ENCODE measurements at regions not wholly inside any gene's neighbourhood (a gene's known extent, or its start where the extent isn't known, plus 50 kb on each side); places are given as distances from the start of the nearest gene placed in this dataset.
A peak's percentile ranks its signal among the peaks of the same experiment; 100 is the strongest.
"Not testable (repeated sequence)": the region's sequence is repeated elsewhere in the genome, so short reads cannot be mapped to it uniquely, and the experiment has no call there.

DNA sequence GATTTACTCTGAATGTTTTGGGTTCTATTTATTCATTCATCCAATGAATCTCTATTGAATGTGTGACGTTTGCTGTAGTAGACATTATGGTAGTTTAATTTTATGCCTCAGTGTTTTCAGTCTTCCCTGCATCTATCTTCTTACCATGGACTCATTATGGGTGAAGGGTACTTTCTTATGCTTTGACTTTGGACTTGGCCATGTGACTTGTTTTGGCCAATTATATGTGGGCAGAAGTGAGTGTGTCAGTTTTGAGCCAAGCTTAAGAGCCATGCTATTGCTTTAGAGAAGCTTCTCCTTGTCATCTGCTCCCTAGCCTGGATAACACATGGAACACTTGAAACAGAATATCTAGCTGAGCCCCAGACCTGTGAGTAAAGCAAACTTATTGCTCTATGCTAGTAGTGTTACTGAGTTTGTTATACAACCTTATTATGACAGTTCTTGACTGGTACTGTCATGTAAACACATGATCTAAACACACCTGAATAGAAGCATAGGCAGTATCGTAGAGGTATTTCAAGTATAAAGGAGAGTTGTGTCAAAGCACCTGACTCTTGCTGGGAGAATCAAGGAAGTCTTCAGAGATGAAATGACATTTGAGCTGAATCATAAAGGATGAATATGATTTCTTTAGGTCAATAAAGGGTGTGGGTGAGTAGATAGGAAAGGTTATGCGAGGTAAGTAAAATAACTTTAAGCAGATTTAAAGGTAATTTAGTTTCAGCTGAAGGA is 128.4 kb downstream of the NAA11 start:
- Histone ChIP-seq H4K20me1 (ENCODE audit: insufficient read depth) (no peaks in the 10 kb centered on the region), H3K4me2 (peak overlapping the region; percentile 70; the same call in 1 of the 2 replicates), H3K9ac (no peak overlapping the region), H3K4me1 (ENCODE audit: low read depth, poor library complexity, severe bottlenecking) (peaks cover 40% of the 10 kb centered on the region), H3K36me3 (ENCODE audit: insufficient read depth) (no peaks in the 10 kb centered on the region), H3K27ac (no peak overlapping the region), H2AFZ (ENCODE audit: low read depth) (no peak overlapping the region), H3K27me3 (ENCODE audit: insufficient read depth, low read depth) (no peaks in the 10 kb centered on the region), H3K4me3 (IDR thresholded peaks at IDR 0.05; ENCODE audit: insufficient read depth, low read depth, low read length) (no peak overlapping the region), H3K79me2 (ENCODE audit: insufficient read depth, low read depth) (no peaks in the 10 kb centered on the region)
- TF ChIP-seq, protein P1, sequence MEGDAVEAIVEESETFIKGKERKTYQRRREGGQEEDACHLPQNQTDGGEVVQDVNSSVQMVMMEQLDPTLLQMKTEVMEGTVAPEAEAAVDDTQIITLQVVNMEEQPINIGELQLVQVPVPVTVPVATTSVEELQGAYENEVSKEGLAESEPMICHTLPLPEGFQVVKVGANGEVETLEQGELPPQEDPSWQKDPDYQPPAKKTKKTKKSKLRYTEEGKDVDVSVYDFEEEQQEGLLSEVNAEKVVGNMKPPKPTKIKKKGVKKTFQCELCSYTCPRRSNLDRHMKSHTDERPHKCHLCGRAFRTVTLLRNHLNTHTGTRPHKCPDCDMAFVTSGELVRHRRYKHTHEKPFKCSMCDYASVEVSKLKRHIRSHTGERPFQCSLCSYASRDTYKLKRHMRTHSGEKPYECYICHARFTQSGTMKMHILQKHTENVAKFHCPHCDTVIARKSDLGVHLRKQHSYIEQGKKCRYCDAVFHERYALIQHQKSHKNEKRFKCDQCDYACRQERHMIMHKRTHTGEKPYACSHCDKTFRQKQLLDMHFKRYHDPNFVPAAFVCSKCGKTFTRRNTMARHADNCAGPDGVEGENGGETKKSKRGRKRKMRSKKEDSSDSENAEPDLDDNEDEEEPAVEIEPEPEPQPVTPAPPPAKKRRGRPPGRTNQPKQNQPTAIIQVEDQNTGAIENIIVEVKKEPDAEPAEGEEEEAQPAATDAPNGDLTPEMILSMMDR (conservative IDR thresholded peaks at IDR 0.05; ENCODE audit: low read depth, low read length), result no peak

GRCh38 chr4:79191292-79191691 is 134.6 kb downstream of the NAA11 start:
- not testable (repeated sequence) for H3K79me2 ChIP-seq (ENCODE audit: insufficient read depth, low read depth); H3K9ac ChIP-seq; H3K4me1 ChIP-seq (ENCODE audit: low read depth, poor library complexity, severe bottlenecking); H3K4me2 ChIP-seq; H2AFZ ChIP-seq (ENCODE audit: low read depth); H3K36me3 ChIP-seq (ENCODE audit: insufficient read depth); H4K20me1 ChIP-seq (ENCODE audit: insufficient read depth); H3K27ac ChIP-seq; H3K4me3 ChIP-seq (IDR thresholded peaks at IDR 0.05; ENCODE audit: insufficient read depth, low read depth, low read length); H3K27me3 ChIP-seq (ENCODE audit: insufficient read depth, low read depth)

DNA sequence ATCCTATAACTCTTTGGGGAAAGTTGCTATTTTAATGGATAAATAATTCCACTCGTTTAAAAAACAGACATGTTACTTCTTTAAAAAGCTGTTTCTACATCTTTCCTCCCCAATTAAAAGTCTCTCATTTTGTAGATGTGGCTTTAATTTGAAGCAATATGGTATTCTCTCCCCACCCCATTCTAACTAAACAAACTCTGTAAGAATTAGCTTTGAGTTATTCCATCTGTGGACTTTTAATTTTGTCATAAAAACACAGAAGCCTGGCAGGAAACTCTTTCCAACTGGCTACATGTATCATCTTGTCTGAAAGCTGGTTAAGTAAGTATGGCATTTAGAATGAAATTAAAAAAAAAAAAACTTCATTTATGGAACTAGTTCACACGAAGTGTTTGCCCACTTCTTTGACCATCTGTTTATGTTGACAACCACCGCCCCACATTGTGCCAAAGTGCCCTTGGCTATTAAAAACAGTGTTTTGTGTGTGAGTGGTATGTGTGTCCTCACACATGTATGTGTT is 140.3 kb downstream of the NAA11 start:
- H3K4me2 ChIP-seq, result no peak overlapping the region
- no peaks in the 10 kb centered on the region for H4K20me1 ChIP-seq (ENCODE audit: insufficient read depth)
- no peaks in the 10 kb centered on the region for H3K36me3 ChIP-seq (ENCODE audit: insufficient read depth)
- H2AFZ ChIP-seq (ENCODE audit: low read depth), result no peak overlapping the region
- no peak overlapping the region for H3K4me3 ChIP-seq (IDR thresholded peaks at IDR 0.05; ENCODE audit: insufficient read depth, low read depth, low read length)
- H3K79me2 ChIP-seq (ENCODE audit: insufficient read depth, low read depth), result no peaks in the 10 kb centered on the region
- TF ChIP-seq, protein P1 (conservative IDR thresholded peaks at IDR 0.05; ENCODE audit: low read depth, low read length), result no peak
- H3K9ac ChIP-seq, result no peak overlapping the region
- H3K27ac ChIP-seq, result no peak overlapping the region
- no peaks in the 10 kb centered on the region for H3K27me3 ChIP-seq (ENCODE audit: insufficient read depth, low read depth)
- H3K4me1 ChIP-seq (ENCODE audit: low read depth, poor library complexity, severe bottlenecking), result peaks cover 3% of the 10 kb centered on the region

DNA sequence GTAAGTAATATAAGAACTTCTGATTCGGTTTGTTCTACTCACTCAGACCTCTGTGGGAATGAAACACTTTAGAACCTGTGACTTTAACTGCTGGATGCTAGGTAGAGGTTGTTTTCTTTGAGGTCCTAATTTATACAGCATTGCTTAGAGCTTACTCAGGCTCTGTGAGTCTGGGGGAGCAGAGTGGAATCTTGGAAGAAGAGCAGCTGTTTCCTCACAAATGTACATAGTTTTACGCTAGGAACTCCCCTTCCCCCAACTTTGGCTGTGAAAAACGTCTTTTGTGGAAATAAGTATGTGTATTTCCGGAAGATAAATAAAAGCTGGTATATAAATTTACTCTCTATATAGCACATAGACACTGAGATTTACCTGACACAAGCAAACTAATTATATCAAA is 141.4 kb downstream of the NAA11 start:
- no peak overlapping the region for H3K4me3 ChIP-seq (IDR thresholded peaks at IDR 0.05; ENCODE audit: insufficient read depth, low read depth, low read length)
- H3K79me2 ChIP-seq (ENCODE audit: insufficient read depth, low read depth), result no peaks in the 10 kb centered on the region
- H3K9ac ChIP-seq, result no peak overlapping the region
- no peaks in the 10 kb centered on the region for H3K27me3 ChIP-seq (ENCODE audit: insufficient read depth, low read depth)
- no peaks in the 10 kb centered on the region for H3K36me3 ChIP-seq (ENCODE audit: insufficient read depth)
- TF ChIP-seq, protein P1 (conservative IDR thresholded peaks at IDR 0.05; ENCODE audit: low read depth, low read length), result no peak
- no peak overlapping the region for H2AFZ ChIP-seq (ENCODE audit: low read depth)
- H3K4me1 ChIP-seq (ENCODE audit: low read depth, poor library complexity, severe bottlenecking), result peaks cover 3% of the 10 kb centered on the region
- H3K27ac ChIP-seq, result no peak overlapping the region
- H3K4me2 ChIP-seq, result no peak overlapping the region
- no peaks in the 10 kb centered on the region for H4K20me1 ChIP-seq (ENCODE audit: insufficient read depth)

DNA sequence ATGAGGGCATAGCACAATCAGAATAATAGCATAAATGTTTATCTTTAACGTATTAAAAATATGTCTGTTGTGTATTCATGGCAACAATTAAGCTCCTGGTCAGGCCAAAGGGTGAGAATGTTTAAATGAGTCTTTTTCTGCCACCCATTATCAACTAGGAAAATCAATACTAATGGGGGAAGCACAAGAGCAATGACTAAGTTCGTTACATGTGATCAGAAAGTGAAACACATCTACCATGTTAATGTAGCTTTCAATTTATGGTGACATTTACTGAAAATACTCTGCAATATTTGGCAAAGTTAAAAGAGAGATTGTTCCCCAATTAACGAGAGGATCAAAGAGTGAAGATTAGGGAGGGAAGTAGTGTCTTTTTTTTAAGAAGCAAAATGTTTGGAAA is 143.7 kb downstream of the NAA11 start:
- H3K36me3 ChIP-seq (ENCODE audit: insufficient read depth), result no peaks in the 10 kb centered on the region
- H3K27me3 ChIP-seq (ENCODE audit: insufficient read depth, low read depth), result no peaks in the 10 kb centered on the region
- H4K20me1 ChIP-seq (ENCODE audit: insufficient read depth), result no peaks in the 10 kb centered on the region
- no peak overlapping the region for H3K4me3 ChIP-seq (IDR thresholded peaks at IDR 0.05; ENCODE audit: insufficient read depth, low read depth, low read length)
- peaks cover 3% of the 10 kb centered on the region for H3K4me1 ChIP-seq (ENCODE audit: low read depth, poor library complexity, severe bottlenecking)
- H3K27ac ChIP-seq, result no peak overlapping the region
- TF ChIP-seq, protein P1 (conservative IDR thresholded peaks at IDR 0.05; ENCODE audit: low read depth, low read length), result no peak
- no peak overlapping the region for H3K4me2 ChIP-seq
- no peaks in the 10 kb centered on the region for H3K79me2 ChIP-seq (ENCODE audit: insufficient read depth, low read depth)
- no peak overlapping the region for H2AFZ ChIP-seq (ENCODE audit: low read depth)
- no peak overlapping the region for H3K9ac ChIP-seq
